ENCODE measurements at regions not wholly inside any gene's neighbourhood (a gene's known extent, or its start where the extent isn't known, plus 50 kb on each side); places are given as distances from the start of the nearest gene placed in this dataset.

DNA sequence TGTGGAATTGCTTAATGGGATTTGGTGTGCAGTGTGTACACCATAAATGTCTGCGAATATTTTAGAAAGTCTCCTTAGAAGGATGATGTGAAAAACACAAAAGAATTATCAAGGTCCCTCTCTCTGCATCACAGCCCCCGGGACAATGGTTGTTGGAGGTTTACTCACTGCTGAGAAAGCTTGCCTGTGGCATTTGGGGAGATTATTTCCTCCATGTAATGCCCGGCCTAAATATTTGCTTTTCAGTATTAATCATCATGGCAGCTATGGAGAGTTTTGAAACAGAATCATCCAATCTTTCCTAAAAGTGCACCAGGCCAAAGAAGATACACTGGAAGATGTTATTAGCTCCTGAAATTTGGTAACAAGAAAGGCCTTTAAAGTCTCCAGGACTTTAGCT, 113.8 kb upstream of the ADCY1 start (continued):
- TF ChIP-seq, protein P1, sequence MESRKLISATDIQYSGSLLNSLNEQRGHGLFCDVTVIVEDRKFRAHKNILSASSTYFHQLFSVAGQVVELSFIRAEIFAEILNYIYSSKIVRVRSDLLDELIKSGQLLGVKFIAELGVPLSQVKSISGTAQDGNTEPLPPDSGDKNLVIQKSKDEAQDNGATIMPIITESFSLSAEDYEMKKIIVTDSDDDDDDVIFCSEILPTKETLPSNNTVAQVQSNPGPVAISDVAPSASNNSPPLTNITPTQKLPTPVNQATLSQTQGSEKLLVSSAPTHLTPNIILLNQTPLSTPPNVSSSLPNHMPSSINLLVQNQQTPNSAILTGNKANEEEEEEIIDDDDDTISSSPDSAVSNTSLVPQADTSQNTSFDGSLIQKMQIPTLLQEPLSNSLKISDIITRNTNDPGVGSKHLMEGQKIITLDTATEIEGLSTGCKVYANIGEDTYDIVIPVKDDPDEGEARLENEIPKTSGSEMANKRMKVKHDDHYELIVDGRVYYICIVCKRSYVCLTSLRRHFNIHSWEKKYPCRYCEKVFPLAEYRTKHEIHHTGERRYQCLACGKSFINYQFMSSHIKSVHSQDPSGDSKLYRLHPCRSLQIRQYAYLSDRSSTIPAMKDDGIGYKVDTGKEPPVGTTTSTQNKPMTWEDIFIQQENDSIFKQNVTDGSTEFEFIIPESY (IDR thresholded peaks at IDR 0.05), result no peak
- TF ChIP-seq, protein P2, sequence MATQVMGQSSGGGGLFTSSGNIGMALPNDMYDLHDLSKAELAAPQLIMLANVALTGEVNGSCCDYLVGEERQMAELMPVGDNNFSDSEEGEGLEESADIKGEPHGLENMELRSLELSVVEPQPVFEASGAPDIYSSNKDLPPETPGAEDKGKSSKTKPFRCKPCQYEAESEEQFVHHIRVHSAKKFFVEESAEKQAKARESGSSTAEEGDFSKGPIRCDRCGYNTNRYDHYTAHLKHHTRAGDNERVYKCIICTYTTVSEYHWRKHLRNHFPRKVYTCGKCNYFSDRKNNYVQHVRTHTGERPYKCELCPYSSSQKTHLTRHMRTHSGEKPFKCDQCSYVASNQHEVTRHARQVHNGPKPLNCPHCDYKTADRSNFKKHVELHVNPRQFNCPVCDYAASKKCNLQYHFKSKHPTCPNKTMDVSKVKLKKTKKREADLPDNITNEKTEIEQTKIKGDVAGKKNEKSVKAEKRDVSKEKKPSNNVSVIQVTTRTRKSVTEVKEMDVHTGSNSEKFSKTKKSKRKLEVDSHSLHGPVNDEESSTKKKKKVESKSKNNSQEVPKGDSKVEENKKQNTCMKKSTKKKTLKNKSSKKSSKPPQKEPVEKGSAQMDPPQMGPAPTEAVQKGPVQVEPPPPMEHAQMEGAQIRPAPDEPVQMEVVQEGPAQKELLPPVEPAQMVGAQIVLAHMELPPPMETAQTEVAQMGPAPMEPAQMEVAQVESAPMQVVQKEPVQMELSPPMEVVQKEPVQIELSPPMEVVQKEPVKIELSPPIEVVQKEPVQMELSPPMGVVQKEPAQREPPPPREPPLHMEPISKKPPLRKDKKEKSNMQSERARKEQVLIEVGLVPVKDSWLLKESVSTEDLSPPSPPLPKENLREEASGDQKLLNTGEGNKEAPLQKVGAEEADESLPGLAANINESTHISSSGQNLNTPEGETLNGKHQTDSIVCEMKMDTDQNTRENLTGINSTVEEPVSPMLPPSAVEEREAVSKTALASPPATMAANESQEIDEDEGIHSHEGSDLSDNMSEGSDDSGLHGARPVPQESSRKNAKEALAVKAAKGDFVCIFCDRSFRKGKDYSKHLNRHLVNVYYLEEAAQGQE (IDR thresholded peaks at IDR 0.05), result no peak
- TF ChIP-seq JUND (IDR thresholded peaks at IDR 0.05) (no peak), FOXA1 (IDR thresholded peaks at IDR 0.05) (no peak)

DNA sequence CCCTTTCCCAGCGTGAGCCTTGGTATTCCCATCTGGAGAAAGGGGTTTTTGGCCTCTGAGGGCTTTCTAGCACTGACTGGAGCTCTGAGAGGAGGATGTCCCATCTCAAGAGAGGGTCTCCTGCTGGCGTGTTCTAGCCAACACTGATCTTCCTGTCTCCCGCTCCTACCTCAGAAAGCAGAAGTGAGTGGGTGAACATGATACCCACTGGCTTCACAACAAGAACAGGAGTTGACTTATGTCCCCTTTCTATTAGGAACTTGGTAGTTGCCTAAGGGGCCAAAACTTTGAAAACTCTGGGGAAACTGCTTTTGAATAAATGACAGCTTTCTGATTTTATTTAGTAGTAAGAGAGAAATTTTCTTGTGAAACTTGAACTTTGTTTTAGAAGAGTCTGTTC, 113.1 kb upstream of the ADCY1 start:
- no peak for DNase-seq (ENCODE audit: low spot score)
- Histone ChIP-seq H3K36me3 (ENCODE audit: control insufficient read depth in 4 of 4, insufficient read depth in 3 of 4, low read depth in 1 of 4, low read length in 3 of 4) (no peaks in the 10 kb centered on the region), H3K4me3 (ENCODE audit: low read depth in 1 of 3, low read length in 3 of 3) (no peak overlapping the region), H3K9me3 (ENCODE audit: control insufficient read depth in 4 of 4, low read length in 3 of 4) (no peaks in the 10 kb centered on the region), H3K27me3 (ENCODE audit: control insufficient read depth in 4 of 4, insufficient read depth in 4 of 4, low read length in 3 of 4) (no peaks in the 10 kb centered on the region), H3K27ac (ENCODE audit: low read depth in 1 of 2, low read length in 2 of 2) (no peak overlapping the region), H3K4me1 (ENCODE audit: control insufficient read depth in 4 of 4, insufficient read depth in 4 of 4, low read length in 3 of 4) (no peaks in the 10 kb centered on the region), H3K9ac (ENCODE audit: low read depth in 1 of 2, low read length in 2 of 2) (no peak overlapping the region)
- 78% methylated on average over 3 of the region's 3 CpGs for WGBS
- TF ChIP-seq FOXA1 (IDR thresholded peaks at IDR 0.05) (no peak), JUND (IDR thresholded peaks at IDR 0.05) (no peak), FOXA2 (IDR thresholded peaks at IDR 0.05) (no peak), EGR1 (IDR thresholded peaks at IDR 0.05; ENCODE audit: low read depth in 2 of 2) (no peak), SP1 (IDR thresholded peaks at IDR 0.05) (no peak), NR2F2 (IDR thresholded peaks at IDR 0.05) (no peak), RAD21 (IDR thresholded peaks at IDR 0.05) (no peak)
- TF ChIP-seq, protein P3, sequence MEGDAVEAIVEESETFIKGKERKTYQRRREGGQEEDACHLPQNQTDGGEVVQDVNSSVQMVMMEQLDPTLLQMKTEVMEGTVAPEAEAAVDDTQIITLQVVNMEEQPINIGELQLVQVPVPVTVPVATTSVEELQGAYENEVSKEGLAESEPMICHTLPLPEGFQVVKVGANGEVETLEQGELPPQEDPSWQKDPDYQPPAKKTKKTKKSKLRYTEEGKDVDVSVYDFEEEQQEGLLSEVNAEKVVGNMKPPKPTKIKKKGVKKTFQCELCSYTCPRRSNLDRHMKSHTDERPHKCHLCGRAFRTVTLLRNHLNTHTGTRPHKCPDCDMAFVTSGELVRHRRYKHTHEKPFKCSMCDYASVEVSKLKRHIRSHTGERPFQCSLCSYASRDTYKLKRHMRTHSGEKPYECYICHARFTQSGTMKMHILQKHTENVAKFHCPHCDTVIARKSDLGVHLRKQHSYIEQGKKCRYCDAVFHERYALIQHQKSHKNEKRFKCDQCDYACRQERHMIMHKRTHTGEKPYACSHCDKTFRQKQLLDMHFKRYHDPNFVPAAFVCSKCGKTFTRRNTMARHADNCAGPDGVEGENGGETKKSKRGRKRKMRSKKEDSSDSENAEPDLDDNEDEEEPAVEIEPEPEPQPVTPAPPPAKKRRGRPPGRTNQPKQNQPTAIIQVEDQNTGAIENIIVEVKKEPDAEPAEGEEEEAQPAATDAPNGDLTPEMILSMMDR (IDR thresholded peaks at IDR 0.05; ENCODE audit: low read depth, low read length, missing input control), result no peak
- TF ChIP-seq, protein P4, sequence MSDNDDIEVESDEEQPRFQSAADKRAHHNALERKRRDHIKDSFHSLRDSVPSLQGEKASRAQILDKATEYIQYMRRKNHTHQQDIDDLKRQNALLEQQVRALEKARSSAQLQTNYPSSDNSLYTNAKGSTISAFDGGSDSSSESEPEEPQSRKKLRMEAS (IDR thresholded peaks at IDR 0.05), result no peak

DNA sequence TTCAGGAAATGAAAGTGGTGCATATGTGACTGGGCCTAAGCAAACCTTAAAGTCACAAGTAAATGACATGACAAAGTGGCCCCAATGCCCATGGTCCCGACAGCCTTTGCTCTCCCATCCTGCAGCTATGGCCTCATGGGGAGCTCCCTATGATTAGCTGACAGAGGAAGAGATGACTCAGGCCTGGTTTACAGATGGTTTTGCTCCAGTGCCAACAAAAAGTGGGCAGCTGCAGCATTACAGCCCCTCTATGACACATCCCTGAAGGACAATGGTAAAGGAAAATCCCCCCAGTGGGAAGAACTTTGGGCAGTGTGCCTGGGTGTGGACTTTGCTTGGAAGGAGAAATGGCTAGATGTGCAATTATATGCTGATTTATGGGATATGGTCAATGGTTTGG, 105.1 kb upstream of the ADCY1 start:
- WGBS, result 76% methylated on average over 1 of the region's 1 CpG
- no peak for TF ChIP-seq EGR1 (IDR thresholded peaks at IDR 0.05; ENCODE audit: low read depth in 2 of 2)
- TF ChIP-seq, protein P4 (IDR thresholded peaks at IDR 0.05), result no peak
- TF ChIP-seq, protein P2 (IDR thresholded peaks at IDR 0.05), result no peak
- no peak for TF ChIP-seq GABPA (IDR thresholded peaks at IDR 0.05 in 1 of 2, conservative IDR thresholded peaks at IDR 0.05 in 1 of 2)
- TF ChIP-seq FOXA1 (IDR thresholded peaks at IDR 0.05), result no peak
- TF ChIP-seq YY1 (IDR thresholded peaks at IDR 0.05), result no peak
- TF ChIP-seq, protein P1 (IDR thresholded peaks at IDR 0.05), result no peak
- TF ChIP-seq, protein P5, sequence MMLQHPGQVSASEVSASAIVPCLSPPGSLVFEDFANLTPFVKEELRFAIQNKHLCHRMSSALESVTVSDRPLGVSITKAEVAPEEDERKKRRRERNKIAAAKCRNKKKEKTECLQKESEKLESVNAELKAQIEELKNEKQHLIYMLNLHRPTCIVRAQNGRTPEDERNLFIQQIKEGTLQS (IDR thresholded peaks at IDR 0.05), result no peak
- TF ChIP-seq RXRA (IDR thresholded peaks at IDR 0.05), result no peak
- TF ChIP-seq HNF4A (conservative IDR thresholded peaks at IDR 0.05), result no peak

More for the DNA sequence above, 105.1 kb upstream of the ADCY1 start:
- no peak overlapping the region for H3K9ac ChIP-seq (ENCODE audit: low read depth in 1 of 2, low read length in 2 of 2)
- no peaks in the 10 kb centered on the region for H3K4me1 ChIP-seq (ENCODE audit: control insufficient read depth in 4 of 4, insufficient read depth in 4 of 4, low read length in 3 of 4)
- DNase-seq (ENCODE audit: low spot score), result no peak
- no peak overlapping the region for H3K4me3 ChIP-seq (ENCODE audit: low read depth in 1 of 3, low read length in 3 of 3)
- H3K36me3 ChIP-seq (ENCODE audit: control insufficient read depth in 4 of 4, insufficient read depth in 3 of 4, low read depth in 1 of 4, low read length in 3 of 4), result no peaks in the 10 kb centered on the region
- H3K27me3 ChIP-seq (ENCODE audit: control insufficient read depth in 4 of 4, insufficient read depth in 4 of 4, low read length in 3 of 4), result no peaks in the 10 kb centered on the region
- no peak overlapping the region for H3K27ac ChIP-seq (ENCODE audit: low read depth in 1 of 2, low read length in 2 of 2)
- H3K9me3 ChIP-seq (ENCODE audit: control insufficient read depth in 4 of 4, low read length in 3 of 4), result no peaks in the 10 kb centered on the region
